Fibroblast of lung (primary cell): ENCODE measurements at regions not wholly inside any gene's neighbourhood (a gene's known extent, or its start where the extent isn't known, plus 50 kb on each side); places are given as distances from the start of the nearest gene placed in this dataset.

Experiments used
- DNase-seq, 2 donors: peaks; one replicate each; pipeline versions ENCODE4 v3.0.0 to v3.0.0-alpha.2; 2010; ENCODE audit warnings: low read depth in 2 of 2
- H2AFZ ChIP-seq: 2 replicates; pipeline ENCODE4 v1.5.1; 2012; ENCODE audit warnings: low read length, control low read depth, inconsistent platforms
- H3K27ac ChIP-seq: 2 replicates; pipeline ENCODE4 v1.5.1; 2011; ENCODE audit warnings: low read length, control low read depth; ENCODE audit not compliant: insufficient read depth
- H3K27me3 ChIP-seq: 2 replicates; pipeline ENCODE4 v1.5.1; 2011; ENCODE audit warnings: mild to moderate bottlenecking, low read length; ENCODE audit not compliant: control insufficient read depth, insufficient read depth
- H3K36me3 ChIP-seq: 2 replicates; pipeline ENCODE4 v1.5.1; 2011; ENCODE audit warnings: low read length; ENCODE audit not compliant: control insufficient read depth, insufficient read depth
- H3K4me1 ChIP-seq: 2 replicates; pipeline ENCODE4 v1.5.1; 2011; ENCODE audit warnings: low read length; ENCODE audit not compliant: control insufficient read depth, insufficient read depth; ENCODE audit errors: extremely low read depth
- H3K4me2 ChIP-seq: 2 replicates; pipeline ENCODE4 v1.5.1; 2011; ENCODE audit warnings: low read length, control low read depth; ENCODE audit not compliant: insufficient read depth; ENCODE audit errors: extremely low read depth
- H3K4me3 ChIP-seq, 4 experiments: fragments of 200-600 bp in 1 of 4; sonication (generic) in 1 of 4; replicated peaks in 1 of 4; 2 replicates each; pipeline ENCODE4 v1.5.1; 2011 to 2016; ENCODE audit warnings: low read length in 4 of 4, low read depth in 3 of 4, mild to moderate bottlenecking in 3 of 4, control low read depth in 2 of 4, inconsistent platforms in 1 of 4, mixed read lengths in 1 of 4; ENCODE audit not compliant: insufficient read depth in 1 of 4; ENCODE audit errors: control extremely low read depth in 1 of 4
- H3K79me2 ChIP-seq: 2 replicates; pipeline ENCODE4 v1.5.1; 2012; ENCODE audit warnings: mild to moderate bottlenecking, low read length, inconsistent platforms; ENCODE audit not compliant: control insufficient read depth, insufficient read depth
- H3K9ac ChIP-seq: 2 replicates; pipeline ENCODE4 v1.5.1; 2011; ENCODE audit warnings: mild to moderate bottlenecking, low read length, control low read depth; ENCODE audit not compliant: insufficient read depth
- H3K9me3 ChIP-seq: 2 replicates; pipeline ENCODE4 v1.5.1; 2012; ENCODE audit warnings: low read depth, low read length; ENCODE audit not compliant: control insufficient read depth, insufficient read depth
- H4K20me1 ChIP-seq: 2 replicates; pipeline ENCODE4 v1.5.1; 2011; ENCODE audit warnings: low read length; ENCODE audit not compliant: control insufficient read depth, insufficient read depth; ENCODE audit errors: extremely low read depth
- EZH2 ChIP-seq: IDR thresholded peaks from 2 replicates; pipeline ENCODE4 v1.5.1; 2012; ENCODE audit warnings: low read length, control low read depth, mild to moderate bottlenecking; ENCODE audit errors: missing control alignments
- TF ChIP-seq, protein P1 (sequence below), 2 donors: IDR thresholded peaks in 1 of 2; conservative IDR thresholded peaks in 1 of 2; 1 replicate in 1 of 2; 2 replicates in 1 of 2; pipeline ENCODE4 v1.5.1; 2011 to 2012; ENCODE audit warnings: low read length in 2 of 2, control low read depth in 1 of 2, inconsistent platforms in 1 of 2, low read depth in 1 of 2, mild to moderate bottlenecking in 1 of 2

DNA sequence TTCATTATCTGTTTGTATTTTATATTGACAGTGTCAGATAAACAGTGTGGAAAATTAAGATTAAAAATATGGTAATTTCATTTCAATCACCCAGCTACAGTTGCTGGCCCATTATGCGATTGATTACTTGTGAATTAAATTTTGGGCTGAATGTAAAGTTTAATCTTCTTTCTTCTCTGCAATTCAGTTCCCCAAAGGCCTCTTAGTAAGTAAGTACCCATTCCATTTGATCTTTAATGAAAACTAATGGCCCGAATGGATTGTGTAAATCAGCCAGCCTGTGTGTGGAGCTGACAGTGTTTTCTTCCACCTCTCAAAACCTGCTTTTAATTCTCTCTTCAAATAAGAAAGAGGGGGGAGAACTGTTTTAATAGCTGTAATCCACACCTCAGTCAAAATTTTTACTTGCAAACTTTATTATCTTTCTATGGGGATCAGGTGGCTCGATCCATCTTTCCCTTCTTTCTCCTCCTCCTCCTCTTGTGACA lies 307.1 kb downstream of the IL20RB start:
- Histone ChIP-seq H3K4me3 (no peak overlapping the region), H3K27me3 (no peaks in the 10 kb centered on the region), H3K36me3 (no peaks in the 10 kb centered on the region), H3K9me3 (no peaks in the 10 kb centered on the region), H3K79me2 (no peaks in the 10 kb centered on the region), H3K4me1 (no peaks in the 10 kb centered on the region), H3K4me2 (no peak overlapping the region), H3K9ac (no peak overlapping the region), H2AFZ (no peak overlapping the region), H4K20me1 (no peaks in the 10 kb centered on the region), H3K27ac (no peak overlapping the region)
- TF ChIP-seq, protein P1, sequence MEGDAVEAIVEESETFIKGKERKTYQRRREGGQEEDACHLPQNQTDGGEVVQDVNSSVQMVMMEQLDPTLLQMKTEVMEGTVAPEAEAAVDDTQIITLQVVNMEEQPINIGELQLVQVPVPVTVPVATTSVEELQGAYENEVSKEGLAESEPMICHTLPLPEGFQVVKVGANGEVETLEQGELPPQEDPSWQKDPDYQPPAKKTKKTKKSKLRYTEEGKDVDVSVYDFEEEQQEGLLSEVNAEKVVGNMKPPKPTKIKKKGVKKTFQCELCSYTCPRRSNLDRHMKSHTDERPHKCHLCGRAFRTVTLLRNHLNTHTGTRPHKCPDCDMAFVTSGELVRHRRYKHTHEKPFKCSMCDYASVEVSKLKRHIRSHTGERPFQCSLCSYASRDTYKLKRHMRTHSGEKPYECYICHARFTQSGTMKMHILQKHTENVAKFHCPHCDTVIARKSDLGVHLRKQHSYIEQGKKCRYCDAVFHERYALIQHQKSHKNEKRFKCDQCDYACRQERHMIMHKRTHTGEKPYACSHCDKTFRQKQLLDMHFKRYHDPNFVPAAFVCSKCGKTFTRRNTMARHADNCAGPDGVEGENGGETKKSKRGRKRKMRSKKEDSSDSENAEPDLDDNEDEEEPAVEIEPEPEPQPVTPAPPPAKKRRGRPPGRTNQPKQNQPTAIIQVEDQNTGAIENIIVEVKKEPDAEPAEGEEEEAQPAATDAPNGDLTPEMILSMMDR (conservative IDR thresholded peaks at IDR 0.05 in 1 of 2, IDR thresholded peaks at IDR 0.05 in 1 of 2; ENCODE audit: low read depth in 1 of 2, low read length in 2 of 2): no peak
- no peak for TF ChIP-seq EZH2
- DNase-seq: no peak

DNA sequence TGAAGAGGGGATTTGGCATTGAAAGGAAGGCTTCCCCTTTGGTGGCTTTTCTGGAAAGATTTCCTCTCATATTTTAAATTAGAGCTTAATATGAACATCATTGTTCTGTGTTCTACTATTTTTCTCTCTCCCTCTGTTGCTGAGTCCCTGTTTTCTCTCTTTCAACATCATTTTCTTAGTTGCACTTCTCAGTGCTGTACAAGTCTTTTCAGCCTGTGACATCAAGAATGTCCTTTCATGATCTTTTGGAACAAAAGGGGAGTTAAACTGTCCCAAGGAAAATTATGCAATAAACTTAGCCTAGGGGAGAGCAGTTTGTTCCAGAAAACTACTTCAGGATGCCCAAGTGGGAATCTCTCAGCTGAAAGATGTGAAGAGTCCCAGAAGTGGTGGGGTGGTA lies 325.1 kb downstream of the IL20RB start:
- no peak overlapping the region for H3K4me3 ChIP-seq
- no peaks in the 10 kb centered on the region for H3K79me2 ChIP-seq
- H3K27me3 ChIP-seq: no peaks in the 10 kb centered on the region
- no peak overlapping the region for H3K4me2 ChIP-seq
- H3K9ac ChIP-seq: no peak overlapping the region
- no peaks in the 10 kb centered on the region for H3K4me1 ChIP-seq
- H3K36me3 ChIP-seq: no peaks in the 10 kb centered on the region
- no peak for DNase-seq
- no peaks in the 10 kb centered on the region for H3K9me3 ChIP-seq
- no peak overlapping the region for H3K27ac ChIP-seq
- H4K20me1 ChIP-seq: no peaks in the 10 kb centered on the region
- TF ChIP-seq, protein P1 (conservative IDR thresholded peaks at IDR 0.05 in 1 of 2, IDR thresholded peaks at IDR 0.05 in 1 of 2; ENCODE audit: low read depth in 1 of 2, low read length in 2 of 2): no peak
- no peak for TF ChIP-seq EZH2
- no peak overlapping the region for H2AFZ ChIP-seq

DNA sequence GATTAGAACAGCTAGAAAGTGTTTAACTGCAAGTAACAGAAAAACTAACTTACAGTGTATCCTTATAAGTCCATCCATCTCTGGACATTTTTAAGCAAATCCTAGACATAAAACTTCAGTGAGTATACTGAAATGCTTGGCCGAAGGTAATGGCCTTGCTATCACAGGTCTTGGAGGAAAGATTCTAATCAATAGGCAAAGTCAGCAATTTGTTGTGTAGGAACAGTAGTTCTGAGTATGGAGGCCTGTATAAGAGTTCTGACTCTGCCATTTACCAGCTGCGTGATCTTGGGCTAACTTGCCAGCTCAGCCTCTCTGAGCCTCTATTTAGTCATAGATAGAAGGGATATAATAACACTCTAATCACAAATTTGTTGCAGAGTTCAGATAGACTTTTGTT lies 328.1 kb downstream of the IL20RB start:
- H3K9ac ChIP-seq: no peak overlapping the region
- no peaks in the 10 kb centered on the region for H3K79me2 ChIP-seq
- DNase-seq: no peak
- no peak overlapping the region for H2AFZ ChIP-seq
- H3K4me2 ChIP-seq: no peak overlapping the region
- no peaks in the 10 kb centered on the region for H3K9me3 ChIP-seq
- no peaks in the 10 kb centered on the region for H3K36me3 ChIP-seq
- TF ChIP-seq EZH2: no peak
- TF ChIP-seq, protein P1 (conservative IDR thresholded peaks at IDR 0.05 in 1 of 2, IDR thresholded peaks at IDR 0.05 in 1 of 2; ENCODE audit: low read depth in 1 of 2, low read length in 2 of 2): no peak
- H3K27me3 ChIP-seq: no peaks in the 10 kb centered on the region
- no peak overlapping the region for H3K4me3 ChIP-seq
- no peaks in the 10 kb centered on the region for H3K4me1 ChIP-seq
- no peak overlapping the region for H3K27ac ChIP-seq
- no peaks in the 10 kb centered on the region for H4K20me1 ChIP-seq
